IMR-90 (cell line): ENCODE measurements at regions not wholly inside any gene's neighbourhood (a gene's known extent, or its start where the extent isn't known, plus 50 kb on each side); places are given as distances from the start of the nearest gene placed in this dataset.

ENCODE experiments used
- ATAC-seq: fragments of 200-7000 bp; cut with Tn5 transposase; 2 replicates; pipeline ENCODE4 v1.9.1; 2020; ENCODE audit warnings: low read depth, mild to moderate bottlenecking, moderate library complexity
- BruUV-seq: library from RNA; stranded (reverse); fragments of 400-500 nt; replicated peaks from 2 replicates; lab custom pipeline; 2021; lab: Mats Ljungman, UMichigan
- CTCF ChIA-PET: fragments of 300-600 bp; formaldehyde crosslinking; extraction: SDS; loops from one replicate; lab custom pipeline; 2021; ENCODE audit warnings: antibody characterized with exemption; lab: Yijun Ruan, JAX
- POLR2A ChIA-PET: fragments of 300-600 bp; sonication (Branson Sonifier 250); formaldehyde crosslinking; loops from one replicate; lab custom pipeline; 2022; ENCODE audit warnings: antibody characterized with exemption; ENCODE audit not compliant: unreplicated experiment; lab: Charles Lee
- DNase-seq: peaks from one replicate; pipeline ENCODE4 v3.0.0; 2013
- H2AFZ ChIP-seq: replicated peaks from 2 replicates; pipeline ENCODE3; 2013; ENCODE audit warnings: low read length, mild to moderate bottlenecking; ENCODE audit not compliant: poor library complexity
- H2AK5ac ChIP-seq: 2 replicates; pipeline ENCODE4 v1.6.1; 2013; ENCODE audit warnings: low read depth, low read length, inconsistent platforms
- H2AK9ac ChIP-seq: replicated peaks from 2 replicates; pipeline ENCODE3; 2013; ENCODE audit warnings: mild to moderate bottlenecking, low read depth, low read length, moderate library complexity; ENCODE audit not compliant: poor library complexity
- H2BK120ac ChIP-seq: 2 replicates; pipeline ENCODE4 v1.6.1; 2013; ENCODE audit warnings: low read depth, low read length, inconsistent platforms
- H2BK15ac ChIP-seq: 3 replicates; pipeline ENCODE4 v1.6.1; 2013; ENCODE audit warnings: low read depth, low read length, inconsistent platforms
- H2BK20ac ChIP-seq: 2 replicates; pipeline ENCODE4 v1.6.1; 2013; ENCODE audit warnings: low read depth, mild to moderate bottlenecking, inconsistent platforms, low read length, moderate library complexity
- H2BK5ac ChIP-seq: 2 replicates; pipeline ENCODE4 v1.6.1; 2013; ENCODE audit warnings: mild to moderate bottlenecking, low read depth, low read length, inconsistent platforms; ENCODE audit not compliant: poor library complexity, severe bottlenecking
- H3K14ac ChIP-seq: replicated peaks from 2 replicates; pipeline ENCODE4 v1.6.1; 2013; ENCODE audit warnings: low read depth, low read length, inconsistent platforms
- H3K18ac ChIP-seq: 2 replicates; pipeline ENCODE4 v1.6.1; 2013; ENCODE audit warnings: low read depth, low read length, control low read depth
- H3K23ac ChIP-seq: 2 replicates; pipeline ENCODE4 v1.6.1; 2013; ENCODE audit warnings: low read depth, low read length, inconsistent platforms
- H3K27ac ChIP-seq: 2 replicates; pipeline ENCODE4 v1.5.1; 2013; ENCODE audit warnings: mild to moderate bottlenecking, control low read depth, low read length; ENCODE audit not compliant: insufficient read depth
- H3K27me3 ChIP-seq: 2 replicates; pipeline ENCODE4 v1.6.1; 2013; ENCODE audit warnings: low read length; ENCODE audit not compliant: control insufficient read depth, insufficient read depth
- H3K36me3 ChIP-seq: 2 replicates; pipeline ENCODE4 v1.6.1; 2013; ENCODE audit warnings: low read length, mixed read lengths; ENCODE audit not compliant: control insufficient read depth, insufficient read depth
- H3K4ac ChIP-seq: 2 replicates; pipeline ENCODE4 v1.6.1; 2013; ENCODE audit warnings: low read depth, low read length, inconsistent platforms
- H3K4me1 ChIP-seq: 2 replicates; pipeline ENCODE4 v1.6.1; 2013; ENCODE audit warnings: low read length, mixed read lengths; ENCODE audit not compliant: control insufficient read depth, insufficient read depth
- H3K4me2 ChIP-seq: 2 replicates; pipeline ENCODE4 v1.6.1; 2013; ENCODE audit warnings: low read depth, mild to moderate bottlenecking, control low read depth, low read length, moderate library complexity
- H3K4me3 ChIP-seq: 2 replicates; pipeline ENCODE4 v1.5.1; 2013; ENCODE audit warnings: low read depth, mild to moderate bottlenecking, control low read depth, low read length, moderate library complexity; ENCODE audit not compliant: insufficient read depth
- H3K56ac ChIP-seq: 2 replicates; pipeline ENCODE4 v1.6.1; 2013; ENCODE audit warnings: low read length, inconsistent platforms; ENCODE audit not compliant: insufficient read depth; ENCODE audit errors: extremely low read depth
- H3K79me1 ChIP-seq, 2 experiments: 2 replicates each; pipeline ENCODE4 v1.6.1; 2013; ENCODE audit warnings: low read length in 2 of 2, inconsistent platforms in 1 of 2, low read depth in 1 of 2
- H3K9ac ChIP-seq: 2 replicates; pipeline ENCODE4 v1.6.1; 2013; ENCODE audit warnings: low read depth, low read length, control low read depth
- H3K9me1 ChIP-seq: 2 replicates; pipeline ENCODE4 v1.6.1; 2013; ENCODE audit warnings: low read length, inconsistent platforms; ENCODE audit not compliant: insufficient read depth
- H3K9me3 ChIP-seq: 2 replicates; pipeline ENCODE4 v1.6.1; 2013; ENCODE audit warnings: low read length; ENCODE audit not compliant: control insufficient read depth, insufficient read depth
- H4K20me1 ChIP-seq: 2 replicates; pipeline ENCODE4 v1.6.1; 2013; ENCODE audit warnings: low read length, inconsistent platforms; ENCODE audit not compliant: insufficient read depth
- H4K5ac ChIP-seq: 2 replicates; pipeline ENCODE4 v1.6.1; 2013; ENCODE audit warnings: mild to moderate bottlenecking, low read depth, low read length, control low read depth
- H4K8ac ChIP-seq, 2 experiments: 2 replicates each; pipeline ENCODE4 v1.6.1; 2013; ENCODE audit warnings: low read depth in 2 of 2, low read length in 2 of 2, control low read depth in 1 of 2, inconsistent platforms in 1 of 2
- H4K91ac ChIP-seq: 2 replicates; pipeline ENCODE4 v1.6.1; 2013; ENCODE audit warnings: low read depth, low read length, inconsistent platforms; ENCODE audit not compliant: insufficient read depth
- BHLHE40 ChIP-seq: fragments of 150-350 bp; IDR thresholded peaks from 2 replicates; pipeline ENCODE4 v1.6.1; 2016; ENCODE audit warnings: mild to moderate bottlenecking, low read depth, low read length
- CEBPB ChIP-seq: IDR thresholded peaks from 2 replicates; pipeline ENCODE4 v1.6.1; 2012; ENCODE audit warnings: low read depth, low read length, improper control_type of control experiment
- CHD1 ChIP-seq: IDR thresholded peaks from 2 replicates; pipeline ENCODE4 v1.6.1; 2012; ENCODE audit warnings: low read depth, low read length, improper control_type of control experiment
- CTCF ChIP-seq: conservative IDR thresholded peaks from 2 replicates; pipeline ENCODE4 v1.5.1; 2012; ENCODE audit warnings: mild to moderate bottlenecking, low read depth, low read length, improper control_type of control experiment
- ELK1 ChIP-seq: fragments of 150-350 bp; IDR thresholded peaks from 2 replicates; pipeline ENCODE4 v1.6.1; 2016; ENCODE audit warnings: low read depth, mild to moderate bottlenecking, low read length, moderate library complexity, borderline replicate concordance
- FOS ChIP-seq: fragments of 150-350 bp; IDR thresholded peaks from 2 replicates; pipeline ENCODE4 v1.6.1; 2016; ENCODE audit warnings: low read depth, low read length
- MAFK ChIP-seq: IDR thresholded peaks from 2 replicates; pipeline ENCODE4 v1.6.1; 2012; ENCODE audit warnings: low read depth, low read length, improper control_type of control experiment
- MAZ ChIP-seq: IDR thresholded peaks from 2 replicates; pipeline ENCODE4 v1.6.1; 2012; ENCODE audit warnings: low read depth, mild to moderate bottlenecking, low read length, improper control_type of control experiment, moderate library complexity, borderline replicate concordance
- MXI1 ChIP-seq: IDR thresholded peaks from 2 replicates; pipeline ENCODE4 v1.6.1; 2012; ENCODE audit warnings: low read depth, mild to moderate bottlenecking, low read length, moderate library complexity, borderline replicate concordance
- NFE2L2 ChIP-seq: fragments of 150-350 bp; IDR thresholded peaks from 2 replicates; pipeline ENCODE4 v1.6.1; 2016; ENCODE audit warnings: low read depth, mild to moderate bottlenecking, low read length
- POLR2A ChIP-seq: IDR thresholded peaks from 2 replicates; pipeline ENCODE4 v1.6.1; 2012; ENCODE audit warnings: mild to moderate bottlenecking, low read depth, low read length
- RAD21 ChIP-seq: IDR thresholded peaks from 2 replicates; pipeline ENCODE4 v1.6.1; 2012; ENCODE audit warnings: low read length, improper control_type of control experiment
- RCOR1 ChIP-seq: IDR thresholded peaks from 2 replicates; pipeline ENCODE4 v1.6.1; 2012; ENCODE audit warnings: mild to moderate bottlenecking, low read length, improper control_type of control experiment; ENCODE audit not compliant: insufficient replicate concordance
- RFX5 ChIP-seq: IDR thresholded peaks from 2 replicates; pipeline ENCODE4 v1.8.0; 2012; ENCODE audit warnings: low read depth, mild to moderate bottlenecking, low read length, moderate library complexity
- SMC3 ChIP-seq: fragments of 150-350 bp; IDR thresholded peaks from 2 replicates; pipeline ENCODE4 v1.6.1; 2016; ENCODE audit warnings: low read depth, mild to moderate bottlenecking, antibody characterized with exemption, low read length, moderate library complexity
- USF2 ChIP-seq: fragments of 150-350 bp; IDR thresholded peaks from 2 replicates; pipeline ENCODE4 v1.6.1; 2017; ENCODE audit warnings: mild to moderate bottlenecking, antibody characterized with exemption, low read length, low read depth
- WGBS, 2 experiments: methylation state at CpG; one replicate each; pipeline versions ENCODE4 v1.1.5 to v1.1.7; 2013; ENCODE audit warnings: missing lambda C conversion rate in 2 of 2; ENCODE audit not compliant: insufficient read length in 1 of 2; ENCODE audit errors: extremely low coverage in 2 of 2; 5-methylcytosine and 5-hydroxymethylcytosine counted together
- dilution Hi-C: fragments of 300-500 bp; cut with HindIII; formaldehyde crosslinking; loops from one replicate; pipeline ENCODE4 v1.14.3; 2018; ENCODE audit warnings: low sequenced_read_pairs; ENCODE audit not compliant: unreplicated experiment
- in situ Hi-C: fragments of 300-500 bp; cut with MboI; formaldehyde crosslinking; loops from 3 replicates; pipeline ENCODE4 v1.14.3; 2019; ENCODE audit warnings: low sequenced_read_pairs, inconsistent platforms, mixed read lengths
- intact Hi-C: fragments of 100-400 bp; cut with micrococcal nuclease; formaldehyde crosslinking; loops from 2 replicates; pipeline ENCODE4 v1.10.0; 2022

GRCh38 chr19:28631961-28632360 lies 581.0 kb downstream of the UQCRFS1 start:
- Histone ChIP-seq H2AK5ac (no peak overlapping the region), H3K79me1 (no peaks in the 10 kb centered on the region), H4K8ac (no peak overlapping the region), H3K4ac (no peak overlapping the region), H3K9me1 (no peaks in the 10 kb centered on the region), H3K56ac (no peak overlapping the region), H2AFZ (no peak overlapping the region), H3K27ac (no peak overlapping the region), H3K9me3 (peaks cover 18% of the 10 kb centered on the region), H3K18ac (no peak overlapping the region), H2AK9ac (no peak overlapping the region), H3K4me2 (no peak overlapping the region), H3K14ac (no peak overlapping the region), H3K9ac (no peak overlapping the region), H4K5ac (no peak overlapping the region), H2BK5ac (no peak overlapping the region), H4K91ac (no peak overlapping the region), H4K20me1 (no peaks in the 10 kb centered on the region), H3K27me3 (no peaks in the 10 kb centered on the region), H3K4me3 (no peak overlapping the region), H2BK120ac (no peak overlapping the region), H3K23ac (no peak overlapping the region), H3K36me3 (no peaks in the 10 kb centered on the region), H2BK20ac (no peak overlapping the region), H3K4me1 (no peaks in the 10 kb centered on the region), H2BK15ac (no peak overlapping the region)
- DNase-seq (no peak), ATAC-seq (no peak)
- in situ Hi-C loops = no loop called here
- WGBS, 2 experiments = no CpG with 5 or more reads among the region's 6 CpGs
- CTCF ChIA-PET = no interaction called here
- TF ChIP-seq CTCF (no peak), USF2 (no peak), MAZ (no peak), FOS (no peak), RFX5 (no peak), POLR2A (no peak), NFE2L2 (no peak), CHD1 (no peak), RCOR1 (no peak), SMC3 (no peak), MAFK (no peak), MXI1 (no peak), BHLHE40 (no peak), ELK1 (no peak), CEBPB (no peak), RAD21 (no peak)
- BruUV-seq = no TSS peak
- intact Hi-C loops = no loop called here
- POLR2A ChIA-PET = no interaction called here
- dilution Hi-C loops = no loop called here
